H1 (cell line): ENCODE measurements at regions not wholly inside any gene's neighbourhood (a gene's known extent, or its start where the extent isn't known, plus 50 kb on each side); places are given as distances from the start of the nearest gene placed in this dataset.

Source experiments
- CTCF ChIA-PET: fragments of 300-600 bp; sonication (Branson Sonifier 250); formaldehyde crosslinking; loops from one replicate; lab custom pipeline; 2021; ENCODE audit not compliant: partially characterized antibody; lab: Charles Lee
- POLR2A ChIA-PET: fragments of 300-600 bp; sonication (Branson Sonifier 250); formaldehyde crosslinking; loops from one replicate; lab custom pipeline; 2021; ENCODE audit warnings: inconsistent platforms; ENCODE audit not compliant: partially characterized antibody; lab: Charles Lee
- DNase-seq, 2 experiments: peaks; one replicate each; pipeline versions ENCODE4 v3.0.0 to v3.0.0-alpha.2; 2010 to 2022; ENCODE audit warnings: low spot score in 2 of 2, low read depth in 1 of 2, mixed read lengths in 1 of 2
- FAIRE-seq: peaks from 2 replicates; lab custom pipeline; 2011; peaks lifted over from hg19 to GRCh38; lab: Jason Lieb, UNC
- H2AFZ ChIP-seq: 2 replicates; pipeline ENCODE4 v1.8.1; 2012; ENCODE audit warnings: low read length, inconsistent platforms
- H2AK5ac ChIP-seq: 2 replicates; pipeline ENCODE4 v1.6.1; 2013; ENCODE audit warnings: low read depth, low read length
- H2BK120ac ChIP-seq: replicated peaks from 2 replicates; pipeline ENCODE3; 2013; ENCODE audit warnings: low read depth, low read length, inconsistent platforms
- H2BK12ac ChIP-seq: 2 replicates; pipeline ENCODE4 v1.6.1; 2013; ENCODE audit warnings: low read depth, low read length
- H2BK15ac ChIP-seq: 2 replicates; pipeline ENCODE4 v1.6.1; 2013; ENCODE audit warnings: low read length
- H2BK20ac ChIP-seq: 2 replicates; pipeline ENCODE4 v1.6.1; 2013; ENCODE audit warnings: low read length
- H2BK5ac ChIP-seq: 2 replicates; pipeline ENCODE4 v1.6.1; 2013; ENCODE audit warnings: low read depth, low read length
- H3K14ac ChIP-seq: 2 replicates; pipeline ENCODE4 v1.6.1; 2013; ENCODE audit warnings: inconsistent platforms; ENCODE audit not compliant: insufficient read length
- H3K18ac ChIP-seq: 2 replicates; pipeline ENCODE4 v1.6.1; 2013; ENCODE audit warnings: low read length; ENCODE audit errors: extremely low read depth
- H3K23ac ChIP-seq: 2 replicates; pipeline ENCODE4 v1.6.1; 2013; ENCODE audit warnings: inconsistent platforms; ENCODE audit not compliant: insufficient read length
- H3K23me2 ChIP-seq: 2 replicates; pipeline ENCODE4 v1.6.1; 2013; ENCODE audit warnings: low read depth, low read length
- H3K27ac ChIP-seq: 2 replicates; pipeline ENCODE4 v1.6.1; 2011; ENCODE audit warnings: low read depth, low read length, inconsistent platforms
- H3K27me3 ChIP-seq, 4 experiments: replicated peaks in 1 of 4; 1 replicate in 1 of 4; 2 replicates in 3 of 4; pipeline versions ENCODE4 v1.6.1 to v1.8.1; 2011 to 2013; ENCODE audit warnings: low read length in 3 of 4, mild to moderate bottlenecking in 3 of 4, inconsistent platforms in 2 of 4, mixed read lengths in 2 of 4, moderate library complexity in 1 of 4; ENCODE audit not compliant: control insufficient read depth in 3 of 4, insufficient read depth in 3 of 4; ENCODE audit errors: extremely low read depth in 1 of 4
- H3K36me3 ChIP-seq, 4 experiments: 2 replicates each; pipeline versions ENCODE4 v1.6.1 to v1.8.1; 2011 to 2013; ENCODE audit warnings: mild to moderate bottlenecking in 4 of 4, low read length in 3 of 4, moderate library complexity in 2 of 4, control low read depth in 1 of 4, inconsistent platforms in 1 of 4; ENCODE audit not compliant: insufficient read depth in 4 of 4, control insufficient read depth in 2 of 4
- H3K4ac ChIP-seq: replicated peaks from 2 replicates; pipeline ENCODE3; 2013; ENCODE audit warnings: low read length, low read depth, mixed read lengths, inconsistent platforms; ENCODE audit not compliant: insufficient read length
- H3K4me1 ChIP-seq, 4 experiments: replicated peaks in 1 of 4; 1 replicate in 1 of 4; 2 replicates in 3 of 4; pipeline versions ENCODE4 v1.6.1 to v1.8.1; 2011 to 2013; ENCODE audit warnings: low read length in 3 of 4, inconsistent platforms in 2 of 4, mixed read lengths in 1 of 4; ENCODE audit not compliant: insufficient read depth in 4 of 4, control insufficient read depth in 3 of 4
- H3K4me2 ChIP-seq, 2 experiments: 2 replicates each; pipeline versions ENCODE4 v1.6.1 to v1.8.1; 2011 to 2013; ENCODE audit warnings: low read depth in 2 of 2, low read length in 2 of 2, control low read depth in 1 of 2, inconsistent platforms in 1 of 2, mild to moderate bottlenecking in 1 of 2; ENCODE audit not compliant: insufficient read depth in 1 of 2
- H3K4me3 ChIP-seq, 4 experiments: fragments of 200-600, 300-600 bp in 1 of 4; sonication (generic), shearing (Covaris generic), sonication (Bioruptor Twin) in 1 of 4; 2 replicates each; pipeline versions ENCODE4 v1.5.1 to v1.8.1; 2011 to 2016; ENCODE audit warnings: low read length in 4 of 4, low read depth in 3 of 4, control low read depth in 2 of 4, inconsistent platforms in 2 of 4, mild to moderate bottlenecking in 2 of 4, mixed read lengths in 1 of 4, moderate library complexity in 1 of 4; ENCODE audit not compliant: insufficient read depth in 2 of 4; ENCODE audit errors: extremely low read depth in 1 of 4
- H3K56ac ChIP-seq: replicated peaks from 2 replicates; pipeline ENCODE3; 2013; ENCODE audit warnings: low read depth, mild to moderate bottlenecking, mixed read lengths, low read length, inconsistent platforms; ENCODE audit not compliant: insufficient read length
- H3K79me1 ChIP-seq: 2 replicates; pipeline ENCODE4 v1.6.1; 2013; ENCODE audit warnings: low read depth, low read length, control low read depth
- H3K79me2 ChIP-seq, 2 experiments: 2 replicates each; pipeline versions ENCODE4 v1.6.1 to v1.8.1; 2012 to 2013; ENCODE audit warnings: low read length in 2 of 2, mild to moderate bottlenecking in 2 of 2, inconsistent platforms in 1 of 2; ENCODE audit not compliant: insufficient read depth in 2 of 2, control insufficient read depth in 1 of 2
- H3K9ac ChIP-seq, 4 experiments: replicated peaks in 1 of 4; 1 replicate in 1 of 4; 2 replicates in 3 of 4; pipeline versions ENCODE4 v1.6.1 to v1.8.1; 2011 to 2013; ENCODE audit warnings: low read depth in 3 of 4, low read length in 3 of 4, control low read depth in 2 of 4, mild to moderate bottlenecking in 2 of 4, moderate library complexity in 2 of 4, inconsistent platforms in 1 of 4; ENCODE audit errors: extremely low read depth in 1 of 4
- H3K9me3 ChIP-seq, 2 experiments: 2 replicates each; pipeline versions ENCODE4 v1.6.1 to v1.8.1; 2012 to 2013; ENCODE audit warnings: mild to moderate bottlenecking in 2 of 2, moderate library complexity in 2 of 2, control low read depth in 1 of 2, inconsistent platforms in 1 of 2, low read depth in 1 of 2, low read length in 1 of 2, mixed read lengths in 1 of 2; ENCODE audit not compliant: insufficient read depth in 2 of 2
- H4K20me1 ChIP-seq, 2 experiments: replicated peaks in 1 of 2; 2 replicates each; pipeline versions ENCODE3 to v1.8.1; 2011 to 2013; ENCODE audit warnings: inconsistent platforms in 2 of 2, low read length in 2 of 2, mild to moderate bottlenecking in 1 of 2; ENCODE audit not compliant: insufficient read depth in 2 of 2, control insufficient read depth in 1 of 2
- H4K5ac ChIP-seq: 2 replicates; pipeline ENCODE4 v1.6.1; 2013; ENCODE audit warnings: low read length, low read depth, mixed read lengths, inconsistent platforms; ENCODE audit not compliant: insufficient read length
- H4K8ac ChIP-seq: 2 replicates; pipeline ENCODE4 v1.8.0; 2013; ENCODE audit warnings: mild to moderate bottlenecking, moderate library complexity, low read length, inconsistent platforms; ENCODE audit not compliant: insufficient read depth; ENCODE audit errors: extremely low read depth
- H4K91ac ChIP-seq: replicated peaks from 2 replicates; pipeline ENCODE3; 2013; ENCODE audit warnings: low read length, mixed read lengths, inconsistent platforms; ENCODE audit not compliant: insufficient read length
- CBX5 ChIP-seq: fragments of 300-800, 300-1000 bp; sonication (generic); IDR thresholded peaks from 2 replicates; pipeline ENCODE4 v1.7.1; 2016; ENCODE audit warnings: antibody characterized with exemption, low read length, low read depth
- EP300 ChIP-seq, 2 experiments: IDR thresholded peaks; 1 replicate in 1 of 2; 2 replicates in 1 of 2; pipeline ENCODE4 v1.6.1; 2011 to 2012; ENCODE audit warnings: low read depth in 2 of 2, low read length in 2 of 2, mild to moderate bottlenecking in 2 of 2, borderline replicate concordance in 1 of 2, inconsistent platforms in 1 of 2, moderate library complexity in 1 of 2
- GABPA ChIP-seq: IDR thresholded peaks from 2 replicates; pipeline ENCODE4 v1.6.1; 2011; ENCODE audit warnings: mild to moderate bottlenecking, low read length, moderate library complexity, borderline replicate concordance; ENCODE audit not compliant: insufficient read depth
- GTF2F1 ChIP-seq: IDR thresholded peaks from 2 replicates; pipeline ENCODE4 v1.6.1; 2012; ENCODE audit warnings: low read depth, low read length, improper control_type of control experiment, borderline replicate concordance
- HDAC6 ChIP-seq: IDR thresholded peaks from one replicate; pipeline ENCODE4 v1.7.1; 2012; ENCODE audit warnings: low read depth, mild to moderate bottlenecking, inconsistent platforms, low read length, moderate library complexity
- NRF1 ChIP-seq: IDR thresholded peaks from 2 replicates; pipeline ENCODE4 v1.6.1; 2011; ENCODE audit warnings: mild to moderate bottlenecking, low read depth, low read length, improper control_type of control experiment
- POU5F1 ChIP-seq: IDR thresholded peaks from 2 replicates; pipeline ENCODE4 v1.6.1; 2011; ENCODE audit warnings: low read depth, mild to moderate bottlenecking, low read length, moderate library complexity
- WGBS, 2 experiments: shearing (Covaris generic) in 1 of 2; methylation state at CpG; one replicate each; pipeline versions ENCODE4 v1.1.6 to v1.1.7; 2013 to 2015; ENCODE audit warnings: low lambda C conversion rate in 2 of 2, mixed read lengths in 2 of 2, inconsistent platforms in 1 of 2, low coverage in 1 of 2, missing lambda C conversion rate in 1 of 2; ENCODE audit not compliant: insufficient replicate concordance in 2 of 2, insufficient coverage in 1 of 2, insufficient read length in 1 of 2; ENCODE audit errors: extremely low coverage in 1 of 2, missing lambda C conversion rate in 1 of 2; 5-methylcytosine and 5-hydroxymethylcytosine counted together
- TF ChIP-seq, protein P1 (sequence below), 3 experiments: IDR thresholded peaks; 1 replicate in 2 of 3; 2 replicates in 1 of 3; pipeline versions ENCODE4 v1.5.1 to v1.6.1; 2011; ENCODE audit warnings: low read length in 3 of 3, mild to moderate bottlenecking in 3 of 3, inconsistent platforms in 2 of 3, low read depth in 1 of 3, moderate library complexity in 1 of 3; ENCODE audit not compliant: insufficient read depth in 1 of 3; ENCODE audit errors: control extremely low read depth in 1 of 3

DNA sequence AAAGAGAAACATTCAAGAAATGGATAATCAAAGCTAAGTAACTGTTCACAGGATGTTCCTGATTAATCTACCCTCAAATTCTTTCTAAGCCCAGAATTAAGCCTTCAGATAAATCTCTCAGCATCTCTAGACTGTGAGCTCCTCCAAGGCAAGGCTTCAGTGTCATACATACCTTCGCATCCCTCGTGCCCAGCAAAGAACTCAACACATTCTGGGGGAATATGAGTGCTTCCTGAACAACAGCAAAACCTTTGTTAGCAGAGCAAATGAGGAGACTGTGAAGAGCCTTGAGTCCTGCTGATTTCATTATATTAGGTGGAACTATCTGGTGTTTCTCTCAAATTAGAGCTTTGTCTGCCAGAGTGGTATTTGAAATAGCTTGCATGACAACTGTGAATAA is 401.8 kb upstream of the TMPO start:
- ChIA-PET POLR2A (no interaction called here), CTCF (interaction anchor here (1.5 to 2.0 kb wide), 2 partner anchors 24 to 261 kb away, joined by 3 to 5 read pairs; no protein-coding TSS in a partner anchor)
- H3K4me2 ChIP-seq = no peak overlapping the region
- H3K79me1 ChIP-seq = no peaks in the 10 kb centered on the region
- no peak overlapping the region for H3K18ac ChIP-seq
- no peak for FAIRE-seq
- no peak overlapping the region for H4K5ac ChIP-seq
- H2BK15ac ChIP-seq = no peak overlapping the region
- 95% methylated on average over 2 of the region's 2 CpGs; no CpG with 5 or more reads in 1 of the 2 experiments for WGBS, 2 experiments
- no peak overlapping the region for H2BK12ac ChIP-seq
- H2AK5ac ChIP-seq = no peak overlapping the region
- no peak overlapping the region for H3K9ac ChIP-seq
- no peaks in the 10 kb centered on the region for H3K23me2 ChIP-seq
- no peak overlapping the region for H4K8ac ChIP-seq
- no peak overlapping the region for H2BK5ac ChIP-seq
- no peak overlapping the region for H3K23ac ChIP-seq
- no peak overlapping the region for H3K4ac ChIP-seq
- H3K4me1 ChIP-seq = peaks cover 0 to 5% (median 0%) of the 10 kb centered on the region in 4 experiments; a peak in 1 of 7 replicates
- no peak overlapping the region for H2BK20ac ChIP-seq
- H4K91ac ChIP-seq = no peak overlapping the region
- no peaks in the 10 kb centered on the region for H3K9me3 ChIP-seq
- no peak overlapping the region for H2BK120ac ChIP-seq
- H3K27ac ChIP-seq = no peak overlapping the region
- no peaks in the 10 kb centered on the region for H3K27me3 ChIP-seq
- H3K56ac ChIP-seq = no peak overlapping the region
- no peak overlapping the region for H3K14ac ChIP-seq
- H3K36me3 ChIP-seq = no peaks in the 10 kb centered on the region
- TF ChIP-seq GTF2F1 (no peak), CBX5 (no peak), GABPA (no peak), NRF1 (no peak), POU5F1 (no peak), HDAC6 (no peak), EP300 (IDR thresholded peaks at IDR 0.05; ENCODE audit: borderline replicate concordance in 1 of 2, low read depth in 2 of 2, low read length in 2 of 2) (no peak)
- TF ChIP-seq, protein P1, sequence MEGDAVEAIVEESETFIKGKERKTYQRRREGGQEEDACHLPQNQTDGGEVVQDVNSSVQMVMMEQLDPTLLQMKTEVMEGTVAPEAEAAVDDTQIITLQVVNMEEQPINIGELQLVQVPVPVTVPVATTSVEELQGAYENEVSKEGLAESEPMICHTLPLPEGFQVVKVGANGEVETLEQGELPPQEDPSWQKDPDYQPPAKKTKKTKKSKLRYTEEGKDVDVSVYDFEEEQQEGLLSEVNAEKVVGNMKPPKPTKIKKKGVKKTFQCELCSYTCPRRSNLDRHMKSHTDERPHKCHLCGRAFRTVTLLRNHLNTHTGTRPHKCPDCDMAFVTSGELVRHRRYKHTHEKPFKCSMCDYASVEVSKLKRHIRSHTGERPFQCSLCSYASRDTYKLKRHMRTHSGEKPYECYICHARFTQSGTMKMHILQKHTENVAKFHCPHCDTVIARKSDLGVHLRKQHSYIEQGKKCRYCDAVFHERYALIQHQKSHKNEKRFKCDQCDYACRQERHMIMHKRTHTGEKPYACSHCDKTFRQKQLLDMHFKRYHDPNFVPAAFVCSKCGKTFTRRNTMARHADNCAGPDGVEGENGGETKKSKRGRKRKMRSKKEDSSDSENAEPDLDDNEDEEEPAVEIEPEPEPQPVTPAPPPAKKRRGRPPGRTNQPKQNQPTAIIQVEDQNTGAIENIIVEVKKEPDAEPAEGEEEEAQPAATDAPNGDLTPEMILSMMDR (IDR thresholded peaks at IDR 0.05; ENCODE audit: control extremely low read depth in 1 of 3, insufficient read depth in 1 of 3, low read depth in 1 of 3, low read length in 3 of 3) = no peak
- no peaks in the 10 kb centered on the region for H3K79me2 ChIP-seq
- no peak overlapping the region for H3K4me3 ChIP-seq
- no peak for DNase-seq
- no peak overlapping the region for H2AFZ ChIP-seq
- H4K20me1 ChIP-seq = no peaks in the 10 kb centered on the region
